ENCODE measurements at regions not wholly inside any gene's neighbourhood (a gene's known extent, or its start where the extent isn't known, plus 50 kb on each side); places are given as distances from the start of the nearest gene placed in this dataset.
A peak's percentile ranks its signal among the peaks of the same experiment; 100 is the strongest.

DNA sequence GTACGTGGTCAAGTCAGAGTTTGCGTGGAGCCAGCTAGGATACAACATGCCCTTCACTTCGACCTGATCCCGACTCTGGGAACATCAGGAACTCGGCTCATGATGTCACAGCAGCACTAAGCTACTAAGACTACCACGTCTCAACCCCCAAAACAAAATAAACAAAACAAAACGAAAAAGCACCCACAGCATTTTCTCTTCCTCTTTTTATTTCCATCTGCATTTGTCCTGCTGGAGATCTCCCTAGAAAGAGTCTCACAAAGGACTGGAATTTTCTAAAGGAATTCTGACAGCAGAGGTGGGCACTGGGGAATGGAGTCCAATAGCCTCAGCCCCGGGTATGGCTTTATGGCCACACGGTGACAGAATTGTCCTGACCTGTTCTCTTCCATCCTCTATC, 196.6 kb downstream of the SALL1 start:
- no peak for DNase-seq

DNA sequence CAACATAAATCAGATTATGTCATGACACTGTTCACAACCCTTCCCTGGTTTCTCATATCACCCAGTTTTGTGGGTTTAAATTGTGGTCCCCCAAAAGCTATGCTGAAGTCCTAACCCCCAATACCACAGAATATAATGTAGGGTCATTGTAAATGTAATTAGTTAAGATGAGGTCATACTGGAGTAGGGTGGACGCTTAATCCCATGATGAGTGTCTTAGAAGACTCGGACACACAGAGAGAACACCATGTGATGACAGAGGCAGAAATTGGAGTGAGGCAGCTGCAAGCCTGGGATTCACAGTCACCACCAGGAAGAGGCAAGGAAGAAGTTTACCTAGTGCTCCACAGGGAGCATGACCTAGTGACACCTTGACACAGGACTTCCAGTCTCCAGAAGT, 197.8 kb downstream of the SALL1 start:
- no peak for DNase-seq

DNA sequence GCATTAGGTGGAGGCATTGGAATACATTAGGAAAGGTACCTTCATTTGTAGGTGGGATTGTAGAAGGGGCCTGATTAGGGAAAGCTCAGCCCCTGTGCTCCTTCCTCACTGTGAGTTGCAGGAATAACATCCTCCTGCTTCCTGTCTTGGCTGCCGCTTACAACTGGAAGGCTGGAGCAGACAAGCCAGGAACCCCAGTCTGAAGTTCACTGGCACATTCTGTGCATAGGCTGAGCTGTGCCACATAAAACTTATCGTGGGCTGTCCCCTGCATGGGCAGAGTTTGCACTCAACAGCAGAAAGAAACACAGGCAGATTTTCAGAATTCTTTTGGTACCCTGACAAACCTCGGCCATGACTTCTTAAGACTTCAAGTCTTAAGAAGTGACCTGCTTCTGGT, 200.1 kb downstream of the SALL1 start:
- no peak for DNase-seq

DNA sequence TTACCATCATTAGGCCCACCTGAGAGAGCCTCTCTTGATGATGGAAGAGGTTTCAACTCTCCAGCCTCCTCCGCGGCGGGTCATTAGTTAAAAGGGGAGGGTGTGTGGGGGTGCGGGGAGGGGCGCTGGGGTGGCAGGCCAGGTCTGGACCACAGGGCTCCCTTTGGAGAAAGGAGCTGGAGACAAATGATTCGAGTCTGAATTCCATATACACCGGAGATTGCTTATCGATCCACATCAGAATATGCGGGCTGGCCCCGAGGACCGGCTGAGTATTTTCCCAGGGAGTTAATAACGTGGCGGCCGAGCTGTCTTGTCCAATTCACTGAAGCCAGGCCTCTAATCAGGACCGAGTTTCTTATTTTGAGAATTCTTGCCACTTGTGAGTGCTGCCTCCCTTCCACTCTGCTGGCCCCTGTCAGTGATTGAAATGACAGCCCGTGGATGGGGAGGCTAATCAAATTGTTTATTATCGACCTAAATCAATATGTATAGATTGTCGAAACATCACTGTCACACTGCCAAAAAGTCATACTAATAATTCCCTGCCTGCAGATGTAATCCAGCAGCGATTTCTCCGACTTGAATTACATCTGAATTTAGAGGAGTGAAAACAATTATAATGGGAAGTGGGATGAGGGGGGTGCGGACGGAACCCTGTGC, 202.7 kb downstream of the SALL1 start:
- DNase-seq = no peak

DNA sequence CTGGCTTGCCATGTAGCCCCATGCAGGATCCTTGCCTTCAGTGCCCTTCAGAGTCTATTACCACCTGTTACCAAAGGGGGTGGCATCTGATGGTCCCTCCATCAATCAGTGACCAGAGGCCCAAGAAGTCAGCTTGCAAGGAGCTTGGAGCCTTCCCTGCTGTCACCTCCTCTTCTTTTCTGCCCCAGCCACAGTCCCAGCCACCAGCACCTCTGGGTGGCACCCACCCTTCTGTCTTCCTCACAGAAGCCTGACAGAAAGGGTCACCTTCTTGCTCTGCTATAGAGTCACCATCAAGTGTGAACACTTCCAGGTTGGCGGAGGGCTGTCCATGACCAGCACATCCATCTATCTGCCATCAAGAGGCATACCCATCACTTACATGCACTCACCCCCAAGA, 203.2 kb downstream of the SALL1 start:
- DNase-seq = no peak

DNA sequence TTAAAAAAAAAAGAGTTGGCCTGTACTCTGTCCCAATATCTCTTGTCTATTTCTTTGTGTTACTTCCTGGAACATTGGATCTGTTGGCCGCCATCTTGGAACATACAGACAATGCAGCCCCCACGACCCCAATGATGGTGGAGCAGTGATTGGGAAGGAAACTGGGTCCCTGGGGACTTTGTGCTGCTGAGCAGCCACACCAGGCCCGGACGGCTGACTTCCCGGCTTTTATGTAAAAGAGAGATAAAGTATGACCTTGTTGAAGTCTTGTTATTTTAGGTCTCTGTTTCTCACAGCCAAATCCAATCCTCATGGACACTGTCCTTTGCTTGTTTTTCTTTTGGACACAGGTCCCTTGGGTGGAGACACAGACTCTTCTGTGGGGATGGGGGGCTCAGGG, 204.5 kb downstream of the SALL1 start:
- DNase-seq = no peak

DNA sequence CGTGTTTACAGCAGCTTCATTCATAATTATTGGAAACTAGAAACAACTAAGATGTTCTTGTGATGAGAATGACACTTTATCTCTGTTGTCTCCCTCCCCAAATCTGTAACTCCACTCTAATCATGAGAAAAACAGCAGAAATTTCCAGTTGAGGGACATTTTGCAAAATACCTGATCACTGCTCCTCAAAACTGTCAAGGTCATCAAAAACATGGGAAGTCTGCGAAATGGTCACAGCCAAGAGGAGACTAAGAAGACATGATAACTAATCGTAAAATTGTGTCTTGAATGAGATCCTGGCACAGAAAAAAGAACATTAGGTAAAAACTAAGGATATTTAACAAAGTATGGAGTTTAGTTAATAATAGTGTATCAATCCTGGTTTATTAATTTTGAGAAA, 204.2 kb downstream of the CYLD start:
- DNase-seq = no peak

DNA sequence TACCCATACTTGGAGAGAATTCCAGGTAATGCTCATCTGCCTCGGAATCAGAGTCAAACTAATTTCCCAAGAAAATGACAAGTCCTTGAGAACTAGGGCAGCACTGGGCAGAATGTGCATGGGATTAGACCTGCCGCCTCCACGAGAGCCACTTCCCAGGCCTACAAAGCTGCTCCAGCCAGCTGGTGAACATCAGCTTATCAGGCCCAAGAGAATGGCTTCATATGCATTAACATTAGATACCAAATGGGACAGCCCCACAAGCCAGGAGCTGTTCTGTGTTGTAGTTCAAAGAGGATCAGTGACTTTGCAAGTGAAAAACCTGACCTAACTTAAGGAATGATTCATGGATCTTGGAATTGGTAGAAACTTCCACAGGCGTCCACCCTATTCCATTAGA, 203.3 kb downstream of the CYLD start:
- no peak for DNase-seq

DNA sequence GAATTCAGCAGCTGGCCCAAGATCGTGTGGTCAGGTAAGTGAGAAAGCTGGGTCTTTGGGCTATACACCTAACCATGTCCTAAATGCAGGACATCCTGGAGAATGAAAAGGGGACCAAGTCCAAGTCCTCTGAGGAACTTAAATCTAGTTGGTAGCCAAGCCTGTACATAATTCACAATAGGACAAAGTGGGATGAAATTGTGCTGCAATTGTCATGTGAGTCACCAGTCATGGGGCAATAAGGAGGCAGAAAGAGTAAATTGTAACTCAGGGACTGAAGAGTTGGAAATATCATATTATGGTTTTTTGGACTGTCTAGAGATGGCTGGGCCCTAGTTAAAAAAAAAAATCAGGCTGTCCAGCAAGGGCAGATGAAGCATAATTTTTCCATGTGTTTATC, 202.6 kb downstream of the CYLD start:
- no peak for DNase-seq

DNA sequence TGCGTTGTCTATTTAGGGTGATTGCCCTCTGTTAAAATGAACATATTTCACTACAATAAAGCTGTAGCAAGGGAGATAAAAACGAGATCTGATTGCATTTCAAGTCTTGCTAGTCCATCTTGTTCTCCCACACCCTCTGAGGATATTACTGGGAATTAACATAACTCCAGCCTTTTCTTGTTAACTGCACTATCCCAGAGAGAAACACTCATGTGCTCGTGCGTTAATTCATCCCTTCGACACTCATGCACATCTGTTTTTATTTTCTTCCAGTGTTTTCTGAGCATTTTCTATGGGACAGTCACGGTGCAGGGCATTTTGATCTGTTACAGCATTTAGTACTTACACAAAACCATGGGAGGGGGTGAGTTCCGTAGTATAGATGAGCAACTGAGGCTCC, 202.1 kb downstream of the CYLD start:
- no peak for DNase-seq

DNA sequence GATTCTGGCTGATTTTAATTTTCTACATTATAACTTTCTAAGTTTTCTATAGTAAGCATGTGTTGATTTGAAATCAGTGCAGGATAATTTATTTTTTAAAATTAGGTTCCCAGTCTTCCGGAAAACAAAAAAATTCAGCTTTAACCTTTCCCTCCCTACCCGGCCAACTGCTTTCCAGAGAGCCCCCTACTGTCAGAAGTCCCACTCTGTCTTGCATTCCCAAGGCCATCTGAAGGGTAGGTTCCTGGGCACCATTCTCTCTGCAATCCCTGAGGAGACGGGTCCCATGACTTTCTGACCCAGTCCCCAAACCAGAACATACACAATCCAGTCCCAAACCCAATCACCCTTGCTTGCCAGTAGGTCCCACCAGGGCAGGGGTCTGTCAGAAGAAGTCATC, 200.3 kb downstream of the CYLD start:
- DNase-seq = no peak

DNA sequence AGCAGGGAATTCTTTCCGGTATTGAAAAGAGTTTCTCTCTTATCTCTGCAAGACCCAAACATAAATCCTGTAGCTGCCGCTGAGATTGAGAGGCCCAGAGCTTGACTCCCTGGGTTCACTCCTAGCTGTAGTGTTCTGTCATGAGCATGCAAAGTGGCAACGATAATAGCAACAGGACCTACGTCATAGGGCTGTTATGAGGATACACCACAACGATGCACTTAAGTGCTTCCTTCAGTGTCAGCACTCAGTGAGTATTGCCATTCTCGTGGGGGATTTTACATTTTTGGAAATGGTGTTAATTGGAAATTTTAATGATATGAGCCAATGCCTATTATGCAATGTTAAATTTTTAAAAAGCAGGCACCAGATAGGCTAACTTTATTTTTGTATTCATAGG, 199.8 kb downstream of the CYLD start:
- no peak for DNase-seq

DNA sequence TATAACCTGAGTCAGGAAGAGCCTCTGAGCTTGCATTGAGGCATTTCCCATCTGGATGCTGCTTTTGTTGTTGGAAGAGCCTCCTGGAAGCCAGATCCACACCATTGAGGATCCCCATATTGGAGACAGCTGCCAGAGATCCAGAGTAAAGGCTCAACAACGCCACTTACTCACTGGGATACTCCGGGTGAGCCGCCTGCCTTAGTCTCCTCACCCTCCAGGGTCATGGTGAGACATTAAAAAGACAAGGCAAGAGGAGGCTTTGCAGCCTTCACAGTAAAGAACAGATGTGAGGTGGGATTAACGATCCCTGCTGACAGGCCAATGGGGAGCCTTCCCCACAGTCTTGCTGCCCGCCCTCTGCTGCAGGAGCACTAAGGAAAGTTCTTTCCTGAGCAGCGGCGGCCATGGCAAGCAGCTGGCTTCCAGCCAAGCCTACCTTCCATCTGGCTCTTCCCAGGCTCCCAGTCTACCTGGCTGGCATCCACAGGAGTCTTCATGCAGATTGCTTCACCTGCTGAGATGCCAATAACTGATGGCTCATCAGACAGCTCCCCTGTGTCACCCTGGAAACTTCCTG, 198.5 kb downstream of the CYLD start:
- no peak for DNase-seq

DNA sequence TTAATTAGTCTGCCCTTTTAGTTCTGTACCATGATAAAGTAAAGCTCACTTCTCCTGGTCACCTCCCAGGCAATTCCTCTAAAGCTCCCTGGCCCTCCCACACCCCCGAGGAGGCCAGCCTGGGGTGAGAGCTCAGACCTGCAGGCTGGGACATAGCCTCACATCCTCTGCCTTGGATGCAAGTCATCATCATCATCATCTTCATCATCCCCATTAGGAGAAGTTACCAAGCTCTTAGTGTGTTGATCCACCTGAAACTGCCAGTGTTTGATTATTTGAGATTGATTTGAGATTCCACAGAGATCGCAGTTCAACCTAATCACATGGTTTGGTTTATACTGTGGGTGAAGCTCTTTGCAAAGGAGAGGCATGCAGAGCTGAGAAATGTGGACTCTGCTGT, 197.5 kb downstream of the CYLD start:
- no peak for DNase-seq

DNA sequence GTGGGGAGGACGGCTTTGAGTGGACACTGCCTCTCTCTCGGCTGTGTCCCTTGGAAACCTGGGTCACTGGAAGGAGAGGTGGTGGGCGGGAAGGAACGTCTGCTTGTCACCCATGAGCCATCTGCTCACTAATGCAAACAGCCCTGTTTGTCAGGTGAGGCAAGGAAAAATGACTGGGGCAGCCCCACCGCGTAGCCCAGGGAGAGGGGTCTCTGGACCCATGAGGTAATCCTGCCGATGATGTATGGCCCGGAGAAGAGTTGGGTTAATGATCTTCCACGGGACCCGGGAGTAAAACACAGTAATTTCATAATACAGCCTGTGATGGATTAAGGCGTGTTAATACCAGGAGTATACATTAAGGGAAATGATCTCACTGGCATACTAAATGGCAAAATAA, 197.0 kb downstream of the CYLD start:
- no peak for DNase-seq

DNA sequence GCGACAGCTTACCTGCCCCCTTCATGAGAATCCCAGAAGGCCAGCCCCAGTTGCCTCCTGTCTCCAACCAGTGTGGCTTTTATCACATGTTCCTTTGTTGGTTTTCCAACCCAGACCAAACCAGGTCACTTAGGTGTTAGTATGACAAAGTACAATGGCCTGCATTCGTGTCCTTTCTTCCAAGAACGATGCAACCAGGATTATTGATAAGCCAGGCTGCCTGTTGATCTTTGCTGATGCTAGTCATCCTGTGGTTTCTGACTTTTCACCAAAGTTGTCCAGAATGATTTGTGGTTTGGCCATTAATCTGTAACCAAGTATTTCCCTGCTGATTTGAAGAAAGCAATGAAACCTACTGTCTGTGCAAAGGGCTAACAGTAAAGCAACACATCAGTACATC, 191.4 kb downstream of the CYLD start:
- DNase-seq = no peak

DNA sequence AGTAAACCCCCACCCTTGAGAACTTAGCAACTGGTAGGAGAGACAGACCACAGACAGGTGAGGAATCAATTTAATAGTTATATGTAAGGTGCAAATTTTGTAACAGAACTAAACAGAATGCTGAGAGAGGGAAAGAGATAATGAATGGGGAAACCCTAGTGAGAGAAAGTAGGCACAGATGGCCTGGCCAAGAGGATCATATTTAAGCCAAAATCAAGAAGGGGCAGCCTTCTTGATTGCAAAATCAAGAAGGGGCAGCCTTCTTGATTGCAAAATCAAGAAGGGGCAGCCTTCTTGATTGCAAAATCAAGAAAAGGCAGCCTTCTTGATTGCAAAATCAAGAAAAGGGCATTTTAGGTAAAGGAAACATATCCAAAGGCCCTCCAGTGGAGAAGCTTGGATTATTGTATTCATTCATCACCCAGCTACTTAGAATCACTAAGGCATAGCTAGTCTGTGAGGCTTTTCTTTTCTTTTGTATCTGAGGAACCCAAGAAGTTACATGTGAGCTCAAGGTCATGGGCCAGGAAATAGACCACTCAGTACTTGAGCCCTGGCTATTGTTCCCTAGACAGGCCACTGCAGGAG, 190.6 kb downstream of the CYLD start:
- no peak for DNase-seq

DNA sequence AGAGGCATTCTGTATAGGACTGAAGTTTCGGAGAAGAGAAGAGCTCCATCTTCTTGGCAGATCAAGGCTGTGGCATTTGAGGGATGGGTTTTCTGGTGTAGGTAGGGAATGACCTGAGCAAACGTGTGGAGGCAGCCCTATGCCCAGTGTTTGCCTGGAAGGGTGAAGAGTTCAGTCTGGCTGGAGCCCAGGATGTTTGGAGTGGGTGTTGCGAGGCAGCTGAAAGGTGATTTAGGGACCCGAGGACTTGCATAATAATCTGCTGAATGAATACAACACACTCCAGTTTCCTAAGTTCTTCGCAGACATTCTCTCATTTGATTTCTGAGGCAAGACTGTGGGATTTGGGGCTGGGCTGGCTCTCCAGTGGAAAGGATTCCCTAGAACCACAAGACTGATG, 186.2 kb downstream of the CYLD start:
- no peak for DNase-seq

DNA sequence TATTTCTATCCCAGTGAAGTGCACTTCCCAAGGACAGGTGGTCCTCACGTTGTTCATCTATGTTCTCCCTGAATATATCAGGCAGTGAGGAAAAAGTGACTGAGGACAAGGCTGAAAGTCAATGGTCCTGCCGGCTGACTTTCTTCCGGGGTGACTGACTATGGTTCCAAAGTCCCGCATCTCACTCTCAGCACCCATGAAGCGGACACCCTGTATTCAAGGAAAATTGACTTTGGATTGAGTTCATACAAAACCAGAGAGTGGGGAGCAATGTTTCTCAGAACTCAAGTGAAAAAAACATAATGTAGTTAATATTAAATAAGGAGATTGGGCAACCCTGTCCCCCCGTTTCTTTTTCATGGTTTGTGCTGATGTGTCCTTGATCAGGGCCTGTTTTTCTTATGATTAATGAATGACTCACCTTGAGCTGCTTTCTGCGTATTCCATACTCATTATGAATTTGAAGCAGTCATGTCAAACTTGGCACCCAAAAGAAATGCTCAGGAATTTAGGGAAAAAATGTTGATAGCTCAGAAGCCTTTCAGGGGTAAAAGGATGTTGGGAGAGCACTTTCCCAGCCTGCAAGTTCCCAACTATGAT, 184.0 kb downstream of the CYLD start:
- DNase-seq = peak; percentile 28

DNA sequence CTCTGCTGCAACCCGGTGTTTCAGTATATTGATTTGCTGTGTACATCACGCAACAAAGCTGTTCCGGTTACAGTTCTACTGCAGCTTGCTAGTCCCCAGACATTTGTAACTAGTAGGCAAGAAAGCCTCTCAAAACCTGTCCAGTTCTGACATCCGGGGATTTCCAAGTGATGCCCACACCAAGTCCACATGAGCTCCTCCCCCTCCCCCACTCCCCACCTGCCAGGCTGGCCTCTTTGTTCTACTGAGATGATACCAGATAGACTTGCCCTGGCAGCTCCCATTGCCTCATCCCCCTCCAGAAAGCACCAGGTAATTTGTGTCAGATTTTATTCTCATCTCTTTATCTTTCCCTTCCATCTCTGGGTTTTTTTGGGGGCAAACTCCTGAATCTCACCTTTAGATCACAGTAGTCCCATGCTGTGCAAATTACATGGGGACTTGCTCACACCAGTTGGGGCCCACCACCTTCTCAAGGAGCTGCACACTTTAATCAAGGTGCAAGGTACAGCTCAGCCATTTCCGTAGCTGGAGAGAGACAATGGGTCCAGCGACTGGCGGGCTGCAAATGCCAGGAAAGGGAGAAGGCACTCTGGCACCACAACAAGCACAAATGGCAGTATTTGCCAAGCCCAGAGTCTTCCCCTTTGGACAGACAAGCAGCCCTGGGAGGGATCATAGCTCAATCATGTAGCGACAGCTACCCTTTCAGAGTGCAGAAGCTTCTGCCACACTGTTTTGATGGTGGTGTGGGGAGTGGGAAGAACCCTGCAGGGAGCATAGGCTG, 183.1 kb downstream of the CYLD start:
- DNase-seq = no peak

DNA sequence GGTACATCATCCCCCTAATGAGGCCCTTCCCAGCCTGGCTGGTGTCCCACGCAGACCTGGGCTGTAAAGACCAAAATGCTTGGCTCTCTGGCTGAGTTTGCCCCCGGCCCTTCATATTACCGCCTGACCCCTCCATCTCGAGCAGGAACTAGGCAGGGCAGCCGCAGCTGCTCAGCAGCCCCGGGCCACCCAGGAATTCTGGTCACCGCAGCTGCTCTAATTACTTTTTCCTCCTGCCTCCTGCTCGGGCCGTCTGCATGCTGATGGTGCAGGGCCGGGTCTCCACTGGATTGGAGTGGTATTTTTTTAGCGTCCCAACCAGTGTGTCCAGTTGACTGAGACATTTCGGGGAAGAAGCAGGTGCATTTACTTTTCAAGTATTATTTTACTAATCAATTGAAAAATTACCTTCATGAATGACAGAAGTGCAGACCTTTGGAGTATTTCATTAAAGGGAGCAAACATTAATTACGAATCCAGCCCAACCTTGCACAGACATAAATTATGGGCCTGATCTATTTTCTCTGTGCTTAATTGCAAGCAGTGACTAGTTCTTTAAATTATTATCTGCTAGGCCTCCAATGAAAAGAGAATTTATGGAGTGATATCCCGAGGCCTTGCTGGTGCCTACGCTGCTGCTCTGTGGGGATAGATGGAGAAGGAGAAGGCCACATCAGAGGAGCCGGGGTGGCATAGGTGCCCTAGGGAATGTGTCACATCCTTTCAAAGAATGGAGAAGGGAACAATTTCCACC, 176.2 kb downstream of the CYLD start:
- DNase-seq = no peak

DNA sequence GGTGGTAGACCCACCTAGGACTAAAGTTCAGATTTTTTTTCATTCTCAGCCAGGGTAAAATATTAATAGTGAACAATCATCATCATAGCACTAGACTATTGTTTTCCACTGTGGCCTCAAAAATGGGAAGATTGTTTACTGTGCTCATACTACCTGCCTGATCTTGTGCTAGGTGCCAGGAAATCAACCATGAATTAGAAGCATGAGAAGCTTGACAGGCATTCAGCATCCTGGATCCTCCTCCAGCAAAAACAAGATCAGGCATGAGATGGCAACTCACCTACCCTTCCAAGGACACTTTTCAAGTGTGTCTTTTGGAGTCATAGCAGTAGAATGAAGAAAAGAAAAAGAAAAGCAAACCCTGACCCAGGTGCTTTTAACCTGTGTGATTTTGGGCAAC, 174.2 kb downstream of the CYLD start:
- DNase-seq = no peak

DNA sequence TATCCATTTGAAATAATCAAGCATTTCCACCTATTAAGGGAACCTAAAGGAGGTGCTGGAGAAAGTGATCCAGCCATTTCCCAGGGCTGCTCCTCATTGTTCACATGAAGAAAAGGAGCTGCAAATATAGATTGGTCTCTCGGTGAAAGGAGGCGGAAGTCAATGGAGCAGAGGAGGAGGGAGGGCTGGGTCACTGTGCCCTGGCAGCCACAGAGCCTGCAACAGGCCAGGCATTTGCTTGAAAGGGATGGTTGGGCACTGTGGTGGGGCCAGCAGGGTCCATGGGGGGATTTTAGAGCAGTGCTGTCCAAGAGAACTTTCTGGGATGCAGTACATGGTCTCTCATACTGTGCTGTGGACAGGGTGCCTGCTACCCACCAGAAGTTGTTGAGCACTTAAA, 173.2 kb downstream of the CYLD start:
- no peak for DNase-seq
